Astrocyte of the spinal cord (primary cell): ENCODE measurements at regions not wholly inside any gene's neighbourhood (a gene's known extent, or its start where the extent isn't known, plus 50 kb on each side); places are given as distances from the start of the nearest gene placed in this dataset.

Source experiments
- DNase-seq: peaks from one replicate; pipeline ENCODE4 v3.0.0; 2011; ENCODE audit warnings: low read depth, low spot score
- H3K4me3 ChIP-seq: 2 replicates; pipeline ENCODE4 v1.5.1; 2011; ENCODE audit warnings: low read depth, mild to moderate bottlenecking, low read length, moderate library complexity
- in situ Hi-C: cut with HindIII; loops from 2 replicates; pipeline ENCODE4 v1.10.0; 2017; ENCODE audit warnings: low sequenced_read_pairs
- TF ChIP-seq, protein P1 (sequence below): IDR thresholded peaks from 2 replicates; pipeline ENCODE4 v1.5.1; 2012; ENCODE audit warnings: low read depth, mild to moderate bottlenecking, low read length, inconsistent platforms

DNA sequence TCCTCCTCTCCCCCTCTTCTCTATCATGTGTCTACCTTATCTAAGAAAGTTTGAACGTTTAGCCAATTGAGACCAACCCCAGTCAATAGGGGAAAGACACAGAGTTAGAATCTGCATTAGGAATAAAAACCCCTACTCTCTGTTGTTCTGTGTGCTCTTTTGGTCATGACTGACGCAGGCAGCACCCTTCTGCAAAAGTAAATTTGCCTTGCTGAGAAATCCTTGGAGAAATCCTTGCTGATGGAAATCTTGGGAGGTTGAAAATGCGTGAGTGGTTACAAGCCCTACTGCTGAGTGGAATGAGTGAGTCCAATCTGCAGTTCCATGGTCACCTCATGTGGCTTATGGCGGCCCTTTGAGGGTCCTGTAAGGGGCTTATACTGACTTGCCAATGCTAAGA lies 145.2 kb downstream of the AASDHPPT start:
- no peak overlapping the region for H3K4me3 ChIP-seq
- TF ChIP-seq, protein P1, sequence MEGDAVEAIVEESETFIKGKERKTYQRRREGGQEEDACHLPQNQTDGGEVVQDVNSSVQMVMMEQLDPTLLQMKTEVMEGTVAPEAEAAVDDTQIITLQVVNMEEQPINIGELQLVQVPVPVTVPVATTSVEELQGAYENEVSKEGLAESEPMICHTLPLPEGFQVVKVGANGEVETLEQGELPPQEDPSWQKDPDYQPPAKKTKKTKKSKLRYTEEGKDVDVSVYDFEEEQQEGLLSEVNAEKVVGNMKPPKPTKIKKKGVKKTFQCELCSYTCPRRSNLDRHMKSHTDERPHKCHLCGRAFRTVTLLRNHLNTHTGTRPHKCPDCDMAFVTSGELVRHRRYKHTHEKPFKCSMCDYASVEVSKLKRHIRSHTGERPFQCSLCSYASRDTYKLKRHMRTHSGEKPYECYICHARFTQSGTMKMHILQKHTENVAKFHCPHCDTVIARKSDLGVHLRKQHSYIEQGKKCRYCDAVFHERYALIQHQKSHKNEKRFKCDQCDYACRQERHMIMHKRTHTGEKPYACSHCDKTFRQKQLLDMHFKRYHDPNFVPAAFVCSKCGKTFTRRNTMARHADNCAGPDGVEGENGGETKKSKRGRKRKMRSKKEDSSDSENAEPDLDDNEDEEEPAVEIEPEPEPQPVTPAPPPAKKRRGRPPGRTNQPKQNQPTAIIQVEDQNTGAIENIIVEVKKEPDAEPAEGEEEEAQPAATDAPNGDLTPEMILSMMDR: no peak
- in situ Hi-C loops: no loop called here
- DNase-seq: no peak

GRCh38 chr11:106224172-106224571 lies 146.7 kb downstream of the AASDHPPT start:
- H3K4me3 ChIP-seq: no peak overlapping the region
- TF ChIP-seq, protein P1: no peak
- DNase-seq: no peak
- in situ Hi-C loops: no loop called here

DNA sequence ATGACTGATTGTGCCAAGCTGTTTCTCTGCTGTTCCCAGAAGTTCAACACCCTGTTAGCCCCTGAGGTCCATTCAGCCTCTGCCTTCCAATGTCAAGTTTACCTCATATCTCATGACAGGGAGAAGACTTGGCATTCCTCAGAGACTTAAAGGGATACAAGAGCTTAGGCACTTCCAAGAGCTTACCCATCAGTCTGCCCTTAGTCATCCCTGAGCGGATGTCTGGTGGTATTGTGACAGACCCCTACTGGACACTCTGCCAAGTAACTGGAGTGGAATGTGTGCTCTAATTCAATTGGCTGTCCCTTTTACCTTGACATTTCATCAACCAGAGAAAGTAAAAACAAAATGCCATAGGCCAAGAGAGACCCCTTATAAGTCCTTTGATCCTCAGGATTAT lies 151.5 kb downstream of the AASDHPPT start:
- no peak overlapping the region for H3K4me3 ChIP-seq
- in situ Hi-C loops: no loop called here
- no peak for DNase-seq
- TF ChIP-seq, protein P1: no peak

DNA sequence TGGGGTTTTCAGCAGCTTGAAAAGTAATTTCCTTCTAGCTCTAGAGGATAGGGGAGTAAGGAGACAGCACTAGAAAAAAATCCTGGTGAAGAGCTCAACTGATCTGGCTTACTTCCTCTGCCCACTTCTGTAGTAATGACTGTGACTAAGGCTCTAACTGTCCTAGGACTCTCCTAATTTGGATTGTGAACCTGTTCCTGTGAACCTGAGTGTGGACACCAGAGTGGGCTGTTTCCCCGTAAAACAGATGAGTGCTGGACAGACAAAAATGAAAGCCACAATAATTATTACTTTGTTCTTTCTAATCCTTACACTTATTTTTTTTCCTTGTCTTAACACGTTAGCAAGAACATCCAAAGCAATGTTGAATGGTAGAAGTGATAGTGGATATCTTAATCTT lies 154.1 kb downstream of the AASDHPPT start:
- in situ Hi-C loops: no loop called here
- DNase-seq: peak; percentile 6
- no peak overlapping the region for H3K4me3 ChIP-seq
- TF ChIP-seq, protein P1: peak; percentile 20

GRCh38 chr11:106233191-106233590 lies 155.7 kb downstream of the AASDHPPT start:
- in situ Hi-C loops: no loop called here
- H3K4me3 ChIP-seq: no peak overlapping the region
- TF ChIP-seq, protein P1: no peak
- no peak for DNase-seq

- TF ChIP-seq, protein P1: no peak
- no peak overlapping the region for H3K4me3 ChIP-seq
- DNase-seq: no peak
- in situ Hi-C loops: no loop called here
Observed at GRCh38 chr11:106234794-106235193, 157.3 kb downstream of the AASDHPPT start.

- H3K4me3 ChIP-seq: no peak overlapping the region
- in situ Hi-C loops: no loop called here
- DNase-seq: no peak
- TF ChIP-seq, protein P1: no peak
Observed at GRCh38 chr11:106236295-106236694, 158.8 kb downstream of the AASDHPPT start.
